ENCODE measurements at regions not wholly inside any gene's neighbourhood (a gene's known extent, or its start where the extent isn't known, plus 50 kb on each side); places are given as distances from the start of the nearest gene placed in this dataset.

DNA sequence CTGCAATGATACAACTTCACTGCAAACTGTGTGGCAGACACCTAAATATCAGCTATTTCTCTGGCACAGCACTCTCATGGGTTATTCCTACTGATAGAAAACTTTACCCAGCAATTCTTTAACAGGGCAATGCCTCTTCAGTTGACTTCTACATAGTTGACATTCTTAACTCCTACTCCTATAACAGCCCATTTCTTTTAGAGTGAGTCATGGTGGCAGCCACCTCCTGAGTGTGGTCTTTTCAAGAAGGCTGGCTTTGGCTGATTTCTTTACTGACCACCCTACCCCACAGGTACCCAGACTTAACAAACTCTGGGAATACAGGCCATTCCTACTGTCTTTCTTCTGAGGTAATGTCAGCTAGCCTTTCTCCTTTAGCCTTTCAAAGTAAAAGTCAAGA is 805.8 kb upstream of the ADGRL2 start:
- no peak overlapping the region for H3K9ac ChIP-seq (ENCODE audit: low read length)
- H3K4me3 ChIP-seq (ENCODE audit: low read length): no peak overlapping the region
- no peak overlapping the region for H3K27ac ChIP-seq (ENCODE audit: low read length)
- no peak overlapping the region for H3K4me2 ChIP-seq (ENCODE audit: low read depth, low read length, poor library complexity, severe bottlenecking)
- H3K9me3 ChIP-seq (ENCODE audit: low read length): peaks cover 32% of the 10 kb centered on the region
- H3K27me3 ChIP-seq (ENCODE audit: low read length): no peaks in the 10 kb centered on the region
- DNase-seq: no peak
- H3K79me2 ChIP-seq (ENCODE audit: low read length): no peaks in the 10 kb centered on the region
- no peaks in the 10 kb centered on the region for H3K36me3 ChIP-seq (ENCODE audit: insufficient read depth, low read length)
- no peaks in the 10 kb centered on the region for H4K20me1 ChIP-seq (ENCODE audit: insufficient read depth, low read depth, low read length)
- no peaks in the 10 kb centered on the region for H3K9me2 ChIP-seq (replicated peaks; ENCODE audit: insufficient read depth, low read length)
- H2AFZ ChIP-seq (ENCODE audit: low read length): no peak overlapping the region
- H3K4me1 ChIP-seq (ENCODE audit: low read length): no peaks in the 10 kb centered on the region

DNA sequence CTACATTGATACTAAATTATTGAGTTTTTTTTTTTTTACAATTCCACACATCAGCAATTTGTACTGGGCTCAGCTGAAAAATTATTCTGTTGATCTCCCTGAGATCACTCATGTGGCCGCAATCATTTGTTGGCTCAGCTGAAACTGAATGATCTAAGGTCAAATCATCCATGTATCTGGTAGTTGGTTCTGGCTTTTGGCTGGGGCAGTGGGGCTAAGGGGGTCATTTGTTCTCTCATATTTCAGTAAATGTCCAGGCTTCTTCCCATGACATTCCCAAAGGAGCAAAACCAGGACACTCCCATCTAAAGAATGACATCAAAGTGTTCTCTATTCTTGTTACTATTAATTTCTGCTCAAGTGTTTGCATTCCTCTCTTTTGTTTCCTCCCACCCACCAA is 806.7 kb upstream of the ADGRL2 start:
- no peak overlapping the region for H2AFZ ChIP-seq (ENCODE audit: low read length)
- H3K4me1 ChIP-seq (ENCODE audit: low read length): no peaks in the 10 kb centered on the region
- no peaks in the 10 kb centered on the region for H4K20me1 ChIP-seq (ENCODE audit: insufficient read depth, low read depth, low read length)
- H3K9me2 ChIP-seq (replicated peaks; ENCODE audit: insufficient read depth, low read length): no peaks in the 10 kb centered on the region
- no peak overlapping the region for H3K27ac ChIP-seq (ENCODE audit: low read length)
- no peak overlapping the region for H3K4me2 ChIP-seq (ENCODE audit: low read depth, low read length, poor library complexity, severe bottlenecking)
- H3K36me3 ChIP-seq (ENCODE audit: insufficient read depth, low read length): no peaks in the 10 kb centered on the region
- no peaks in the 10 kb centered on the region for H3K79me2 ChIP-seq (ENCODE audit: low read length)
- peaks cover 36% of the 10 kb centered on the region for H3K9me3 ChIP-seq (ENCODE audit: low read length)
- H3K27me3 ChIP-seq (ENCODE audit: low read length): no peaks in the 10 kb centered on the region
- no peak overlapping the region for H3K9ac ChIP-seq (ENCODE audit: low read length)
- DNase-seq: no peak
- no peak overlapping the region for H3K4me3 ChIP-seq (ENCODE audit: low read length)

DNA sequence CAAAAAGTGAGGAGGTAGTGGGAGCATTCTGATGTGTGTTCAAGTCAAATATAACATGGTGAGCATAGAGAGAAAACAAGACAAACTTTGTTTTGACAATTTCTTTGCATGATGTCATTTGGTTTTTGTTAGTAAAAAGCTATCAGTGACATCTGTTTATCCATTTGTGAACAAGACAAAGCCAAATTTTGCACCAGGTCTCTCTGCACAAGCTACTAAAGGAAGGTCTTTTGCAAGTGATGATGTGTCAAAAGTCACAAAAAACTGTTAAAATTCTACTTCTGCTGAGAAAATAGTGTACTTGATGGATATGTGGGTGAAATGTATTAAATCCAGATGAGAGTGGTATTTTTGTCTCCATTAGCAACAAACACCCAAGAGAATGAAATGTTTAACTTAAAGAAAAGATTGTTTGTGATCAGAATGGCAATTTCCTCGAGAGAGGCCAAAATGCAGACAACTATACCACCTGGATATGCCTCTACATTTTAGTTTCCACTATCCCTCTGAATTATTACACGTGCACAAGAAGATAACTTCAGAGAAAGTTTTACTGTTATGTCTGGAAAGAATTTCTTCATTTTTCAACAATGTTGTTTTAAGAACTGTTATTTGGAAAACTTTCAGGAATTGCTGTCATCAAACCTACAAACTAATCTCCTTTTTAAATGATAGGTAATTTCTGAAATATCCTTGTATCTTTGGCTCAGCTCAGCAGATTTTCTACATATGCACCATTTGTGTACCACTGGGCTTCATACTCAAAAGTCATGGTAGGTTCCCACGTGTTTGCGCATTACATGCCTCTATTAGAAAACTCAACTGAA is 807.4 kb upstream of the ADGRL2 start:
- Histone ChIP-seq H2AFZ (ENCODE audit: low read length) (no peak overlapping the region), H3K9me3 (ENCODE audit: low read length) (peaks cover 42% of the 10 kb centered on the region), H3K79me2 (ENCODE audit: low read length) (no peaks in the 10 kb centered on the region)

DNA sequence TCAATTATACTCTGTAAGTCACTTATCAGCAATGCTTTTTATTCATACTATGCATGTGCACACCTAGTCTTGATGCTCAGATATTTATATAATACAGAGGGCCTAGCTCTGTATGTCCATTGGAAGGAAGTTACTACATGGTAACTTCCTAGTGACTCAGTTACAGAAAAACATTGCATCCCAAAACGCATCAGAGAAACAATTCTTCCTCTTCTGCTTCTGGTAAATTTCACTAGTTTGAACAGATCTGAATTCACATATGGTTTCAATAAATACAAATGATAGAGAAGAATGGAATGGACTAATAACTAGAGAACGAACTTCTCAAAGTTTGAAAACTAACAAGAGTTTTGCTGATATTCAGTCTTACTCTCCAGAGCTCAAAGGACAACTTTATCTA is 811.3 kb upstream of the ADGRL2 start:
- no peak overlapping the region for H2AFZ ChIP-seq (ENCODE audit: low read length)
- no peaks in the 10 kb centered on the region for H4K20me1 ChIP-seq (ENCODE audit: insufficient read depth, low read depth, low read length)
- DNase-seq: no peak
- peaks cover 46% of the 10 kb centered on the region for H3K9me3 ChIP-seq (ENCODE audit: low read length)
- no peaks in the 10 kb centered on the region for H3K79me2 ChIP-seq (ENCODE audit: low read length)
- H3K4me3 ChIP-seq (ENCODE audit: low read length): no peak overlapping the region
- no peaks in the 10 kb centered on the region for H3K4me1 ChIP-seq (ENCODE audit: low read length)
- H3K9ac ChIP-seq (ENCODE audit: low read length): no peak overlapping the region
- no peak overlapping the region for H3K27ac ChIP-seq (ENCODE audit: low read length)
- H3K4me2 ChIP-seq (ENCODE audit: low read depth, low read length, poor library complexity, severe bottlenecking): no peak overlapping the region
- H3K36me3 ChIP-seq (ENCODE audit: insufficient read depth, low read length): no peaks in the 10 kb centered on the region
- H3K27me3 ChIP-seq (ENCODE audit: low read length): no peaks in the 10 kb centered on the region
- no peaks in the 10 kb centered on the region for H3K9me2 ChIP-seq (replicated peaks; ENCODE audit: insufficient read depth, low read length)

More for the DNA sequence above, 807.4 kb upstream of the ADGRL2 start:
- Histone ChIP-seq H3K4me3 (ENCODE audit: low read length) (no peak overlapping the region), H3K9me2 (replicated peaks; ENCODE audit: insufficient read depth, low read length) (no peaks in the 10 kb centered on the region), H3K4me1 (ENCODE audit: low read length) (no peaks in the 10 kb centered on the region), H3K36me3 (ENCODE audit: insufficient read depth, low read length) (no peaks in the 10 kb centered on the region), H3K27ac (ENCODE audit: low read length) (no peak overlapping the region), H3K9ac (ENCODE audit: low read length) (no peak overlapping the region), H3K27me3 (ENCODE audit: low read length) (no peaks in the 10 kb centered on the region), H4K20me1 (ENCODE audit: insufficient read depth, low read depth, low read length) (no peaks in the 10 kb centered on the region), H3K4me2 (ENCODE audit: low read depth, low read length, poor library complexity, severe bottlenecking) (no peak overlapping the region)
- DNase-seq: no peak

DNA sequence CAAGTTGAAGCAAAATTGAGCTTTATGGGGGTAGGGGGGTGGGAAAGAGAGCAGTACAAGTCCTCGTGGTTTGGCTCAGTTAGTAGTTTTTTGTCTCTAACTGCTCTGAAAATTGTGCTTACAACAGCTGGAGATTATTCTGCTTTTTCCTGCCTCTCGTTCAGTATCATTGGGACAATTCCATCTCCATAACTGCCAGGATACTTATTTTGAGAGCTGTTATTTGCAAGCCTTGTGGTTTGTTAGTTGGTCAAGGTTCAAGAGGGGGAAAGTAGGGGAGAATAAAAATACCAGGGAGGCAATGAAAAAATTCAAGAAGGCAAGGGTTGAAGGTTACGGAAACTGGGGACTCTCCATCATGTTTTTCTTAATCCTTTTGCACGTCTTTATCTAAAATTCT is 811.8 kb upstream of the ADGRL2 start:
- no peaks in the 10 kb centered on the region for H3K4me1 ChIP-seq (ENCODE audit: low read length)
- H2AFZ ChIP-seq (ENCODE audit: low read length): no peak overlapping the region
- no peaks in the 10 kb centered on the region for H3K79me2 ChIP-seq (ENCODE audit: low read length)
- no peak overlapping the region for H3K4me2 ChIP-seq (ENCODE audit: low read depth, low read length, poor library complexity, severe bottlenecking)
- no peaks in the 10 kb centered on the region for H3K36me3 ChIP-seq (ENCODE audit: insufficient read depth, low read length)
- H3K27me3 ChIP-seq (ENCODE audit: low read length): no peaks in the 10 kb centered on the region
- no peak overlapping the region for H3K27ac ChIP-seq (ENCODE audit: low read length)
- H3K9ac ChIP-seq (ENCODE audit: low read length): no peak overlapping the region
- H3K4me3 ChIP-seq (ENCODE audit: low read length): no peak overlapping the region
- H3K9me3 ChIP-seq (ENCODE audit: low read length): peaks cover 48% of the 10 kb centered on the region
- H4K20me1 ChIP-seq (ENCODE audit: insufficient read depth, low read depth, low read length): no peaks in the 10 kb centered on the region
- H3K9me2 ChIP-seq (replicated peaks; ENCODE audit: insufficient read depth, low read length): no peaks in the 10 kb centered on the region
- DNase-seq: no peak

DNA sequence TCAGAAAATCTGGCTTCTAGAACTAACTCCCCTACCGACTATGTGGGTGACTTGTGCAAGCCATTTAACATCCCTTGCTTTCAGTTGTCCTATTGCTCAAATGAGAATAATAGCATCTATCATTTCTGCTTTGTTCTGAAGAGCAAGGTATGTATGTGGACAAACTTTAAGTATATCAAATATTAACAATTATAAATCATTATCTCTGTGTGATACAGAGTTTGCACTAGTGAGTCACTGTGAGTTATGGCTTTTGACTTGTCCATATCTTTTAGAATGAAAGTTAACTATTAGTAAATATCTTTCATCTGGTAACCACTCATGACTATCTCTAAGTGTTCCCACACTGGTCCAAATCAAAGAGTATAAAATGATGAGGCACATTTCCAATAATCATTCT is 812.9 kb upstream of the ADGRL2 start:
- Histone ChIP-seq H3K4me3 (ENCODE audit: low read length) (no peak overlapping the region), H3K27me3 (ENCODE audit: low read length) (no peaks in the 10 kb centered on the region), H3K9ac (ENCODE audit: low read length) (no peak overlapping the region), H3K27ac (ENCODE audit: low read length) (no peak overlapping the region), H3K9me2 (replicated peaks; ENCODE audit: insufficient read depth, low read length) (no peaks in the 10 kb centered on the region), H3K79me2 (ENCODE audit: low read length) (no peaks in the 10 kb centered on the region), H3K36me3 (ENCODE audit: insufficient read depth, low read length) (no peaks in the 10 kb centered on the region), H3K4me2 (ENCODE audit: low read depth, low read length, poor library complexity, severe bottlenecking) (no peak overlapping the region), H3K9me3 (ENCODE audit: low read length) (peaks cover 43% of the 10 kb centered on the region), H2AFZ (ENCODE audit: low read length) (no peak overlapping the region), H3K4me1 (ENCODE audit: low read length) (no peaks in the 10 kb centered on the region), H4K20me1 (ENCODE audit: insufficient read depth, low read depth, low read length) (no peaks in the 10 kb centered on the region)
- DNase-seq: no peak

DNA sequence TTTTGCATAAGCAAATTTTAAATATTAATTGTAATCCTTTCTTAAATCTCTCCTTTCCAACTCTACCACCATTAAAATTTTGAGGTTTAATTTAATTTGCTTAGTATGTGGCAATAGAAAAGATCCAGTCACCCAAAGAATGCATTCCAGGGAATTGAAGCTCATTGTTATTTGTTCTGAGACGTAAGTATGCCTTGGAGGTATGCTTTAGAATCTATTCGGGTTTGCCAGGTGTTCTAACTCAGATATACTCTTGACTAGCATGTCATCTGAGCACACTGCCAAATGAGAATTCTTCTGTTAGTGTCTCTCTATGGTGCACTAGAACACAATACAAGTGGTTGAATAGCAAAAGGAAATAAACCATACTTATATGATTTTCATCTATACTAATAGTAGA is 813.6 kb upstream of the ADGRL2 start:
- no peaks in the 10 kb centered on the region for H3K9me2 ChIP-seq (replicated peaks; ENCODE audit: insufficient read depth, low read length)
- H3K4me1 ChIP-seq (ENCODE audit: low read length): no peaks in the 10 kb centered on the region
- H3K27ac ChIP-seq (ENCODE audit: low read length): no peak overlapping the region
- H3K79me2 ChIP-seq (ENCODE audit: low read length): no peaks in the 10 kb centered on the region
- H3K4me3 ChIP-seq (ENCODE audit: low read length): no peak overlapping the region
- no peak overlapping the region for H3K9ac ChIP-seq (ENCODE audit: low read length)
- H4K20me1 ChIP-seq (ENCODE audit: insufficient read depth, low read depth, low read length): no peaks in the 10 kb centered on the region
- H3K36me3 ChIP-seq (ENCODE audit: insufficient read depth, low read length): no peaks in the 10 kb centered on the region
- no peak overlapping the region for H3K4me2 ChIP-seq (ENCODE audit: low read depth, low read length, poor library complexity, severe bottlenecking)
- peaks cover 44% of the 10 kb centered on the region for H3K9me3 ChIP-seq (ENCODE audit: low read length)
- H3K27me3 ChIP-seq (ENCODE audit: low read length): no peaks in the 10 kb centered on the region
- no peak overlapping the region for H2AFZ ChIP-seq (ENCODE audit: low read length)
- DNase-seq: no peak

GRCh38 chr1:80982831-80983230 is 817.9 kb upstream of the ADGRL2 start:
- Histone ChIP-seq H4K20me1 (ENCODE audit: insufficient read depth, low read depth, low read length) (no peaks in the 10 kb centered on the region), H3K9me2 (replicated peaks; ENCODE audit: insufficient read depth, low read length) (no peaks in the 10 kb centered on the region), H3K79me2 (ENCODE audit: low read length) (no peaks in the 10 kb centered on the region), H3K9ac (ENCODE audit: low read length) (no peak overlapping the region), H3K4me2 (ENCODE audit: low read depth, low read length, poor library complexity, severe bottlenecking) (no peak overlapping the region), H3K36me3 (ENCODE audit: insufficient read depth, low read length) (no peaks in the 10 kb centered on the region), H3K4me1 (ENCODE audit: low read length) (no peaks in the 10 kb centered on the region), H3K27me3 (ENCODE audit: low read length) (no peaks in the 10 kb centered on the region), H3K4me3 (ENCODE audit: low read length) (no peak overlapping the region), H3K27ac (ENCODE audit: low read length) (no peak overlapping the region), H3K9me3 (ENCODE audit: low read length) (peaks cover 40% of the 10 kb centered on the region), H2AFZ (ENCODE audit: low read length) (no peak overlapping the region)
- no peak for DNase-seq
